ENCODE measurements at regions not wholly inside any gene's neighbourhood (a gene's known extent, or its start where the extent isn't known, plus 50 kb on each side); places are given as distances from the start of the nearest gene placed in this dataset.
A peak's percentile ranks its signal among the peaks of the same experiment; 100 is the strongest.
"Not testable (repeated sequence)": the region's sequence is repeated elsewhere in the genome, so short reads cannot be mapped to it uniquely, and the experiment has no call there.

- ChIA-PET POLR2A (interaction anchor here (0.6 kb wide), 1 partner anchor 497 kb away, joined by 3 read pairs; no protein-coding TSS in a partner anchor), CTCF (interaction anchor here (0.7 kb wide), 1 partner anchor 622 kb away, joined by 4 read pairs; no protein-coding TSS in a partner anchor)
- Mint-ChIP-seq H3K27ac (ENCODE audit: low read depth, unreplicated experiment) (no peak overlapping the region), H3K27me3 (ENCODE audit: insufficient read depth, unreplicated experiment) (no peaks in the 10 kb centered on the region), H3K36me3 (ENCODE audit: insufficient read depth, unreplicated experiment) (no peaks in the 10 kb centered on the region), H3K4me3 (ENCODE audit: unreplicated experiment) (no peak overlapping the region), H3K9me3 (ENCODE audit: unreplicated experiment) (no peaks in the 10 kb centered on the region), H3K4me1 (ENCODE audit: insufficient read depth, unreplicated experiment) (peaks cover 9% of the 10 kb centered on the region)
- DNase-seq (ENCODE audit: unreplicated experiment), result no peak
- no TSS peak for BruUV-seq (replicated peaks)
- intact Hi-C loops (cut with micrococcal nuclease), result no loop called here
- TF ChIP-seq, protein P1, sequence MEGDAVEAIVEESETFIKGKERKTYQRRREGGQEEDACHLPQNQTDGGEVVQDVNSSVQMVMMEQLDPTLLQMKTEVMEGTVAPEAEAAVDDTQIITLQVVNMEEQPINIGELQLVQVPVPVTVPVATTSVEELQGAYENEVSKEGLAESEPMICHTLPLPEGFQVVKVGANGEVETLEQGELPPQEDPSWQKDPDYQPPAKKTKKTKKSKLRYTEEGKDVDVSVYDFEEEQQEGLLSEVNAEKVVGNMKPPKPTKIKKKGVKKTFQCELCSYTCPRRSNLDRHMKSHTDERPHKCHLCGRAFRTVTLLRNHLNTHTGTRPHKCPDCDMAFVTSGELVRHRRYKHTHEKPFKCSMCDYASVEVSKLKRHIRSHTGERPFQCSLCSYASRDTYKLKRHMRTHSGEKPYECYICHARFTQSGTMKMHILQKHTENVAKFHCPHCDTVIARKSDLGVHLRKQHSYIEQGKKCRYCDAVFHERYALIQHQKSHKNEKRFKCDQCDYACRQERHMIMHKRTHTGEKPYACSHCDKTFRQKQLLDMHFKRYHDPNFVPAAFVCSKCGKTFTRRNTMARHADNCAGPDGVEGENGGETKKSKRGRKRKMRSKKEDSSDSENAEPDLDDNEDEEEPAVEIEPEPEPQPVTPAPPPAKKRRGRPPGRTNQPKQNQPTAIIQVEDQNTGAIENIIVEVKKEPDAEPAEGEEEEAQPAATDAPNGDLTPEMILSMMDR (IDR thresholded peaks at IDR 0.05; ENCODE audit: unreplicated experiment), result no peak
Observed at GRCh38 chr10:109245821-109246220, 677.5 kb downstream of the XPNPEP1 start.

DNA sequence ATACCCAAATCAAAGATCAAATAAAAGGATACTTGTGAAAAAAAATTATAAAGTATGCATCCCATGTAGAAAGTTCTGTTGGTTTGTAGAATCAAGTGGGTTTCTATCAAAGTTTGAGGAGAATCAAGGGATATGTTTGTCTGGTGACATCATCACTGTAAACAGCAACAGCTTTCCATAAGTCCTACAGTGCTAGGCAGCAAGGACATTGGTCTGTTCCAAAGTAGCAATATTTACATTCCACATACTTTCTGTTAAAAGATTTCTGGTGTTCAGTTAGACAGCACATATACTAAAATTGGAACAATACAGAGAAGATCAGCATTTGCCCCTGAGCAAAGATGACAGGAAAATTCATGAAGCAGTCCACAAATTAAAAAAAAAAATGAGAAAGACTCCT lies 683.9 kb downstream of the XPNPEP1 start:
- Mint-ChIP-seq H3K36me3 (ENCODE audit: insufficient read depth, unreplicated experiment) (no peaks in the 10 kb centered on the region), H3K27me3 (ENCODE audit: insufficient read depth, unreplicated experiment) (no peaks in the 10 kb centered on the region), H3K4me1 (ENCODE audit: insufficient read depth, unreplicated experiment) (no peaks in the 10 kb centered on the region), H3K4me3 (ENCODE audit: unreplicated experiment) (no peak overlapping the region), H3K27ac (ENCODE audit: low read depth, unreplicated experiment) (no peak overlapping the region), H3K9me3 (ENCODE audit: unreplicated experiment) (no peaks in the 10 kb centered on the region)
- BruUV-seq (replicated peaks), result no TSS peak
- POLR2A ChIA-PET, result interaction anchor here (1.0 kb wide), 1 partner anchor 10 kb away, joined by 3 read pairs; no protein-coding TSS in a partner anchor
- TF ChIP-seq, protein P1 (IDR thresholded peaks at IDR 0.05; ENCODE audit: unreplicated experiment), result no peak
- CTCF ChIA-PET, result interaction anchor here (0.6 kb wide), 1 partner anchor 467 kb away, joined by 3 read pairs; no protein-coding TSS in a partner anchor
- intact Hi-C loops (cut with micrococcal nuclease), result no loop called here
- DNase-seq (ENCODE audit: unreplicated experiment), result no peak

GRCh38 chr10:109237682-109238081 lies 685.6 kb downstream of the XPNPEP1 start:
- intact Hi-C loops (cut with micrococcal nuclease), result no loop called here
- no peaks in the 10 kb centered on the region for H3K27me3 Mint-ChIP-seq (ENCODE audit: insufficient read depth, unreplicated experiment)
- no peak overlapping the region for H3K4me3 Mint-ChIP-seq (ENCODE audit: unreplicated experiment)
- POLR2A ChIA-PET, result no interaction called here
- no peak for DNase-seq (ENCODE audit: unreplicated experiment)
- H3K9me3 Mint-ChIP-seq (ENCODE audit: unreplicated experiment), result no peaks in the 10 kb centered on the region
- no peaks in the 10 kb centered on the region for H3K4me1 Mint-ChIP-seq (ENCODE audit: insufficient read depth, unreplicated experiment)
- TF ChIP-seq, protein P1 (IDR thresholded peaks at IDR 0.05; ENCODE audit: unreplicated experiment), result no peak
- CTCF ChIA-PET, result no interaction called here
- H3K36me3 Mint-ChIP-seq (ENCODE audit: insufficient read depth, unreplicated experiment), result no peaks in the 10 kb centered on the region
- BruUV-seq (replicated peaks), result no TSS peak
- H3K27ac Mint-ChIP-seq (ENCODE audit: low read depth, unreplicated experiment), result no peak overlapping the region

DNA sequence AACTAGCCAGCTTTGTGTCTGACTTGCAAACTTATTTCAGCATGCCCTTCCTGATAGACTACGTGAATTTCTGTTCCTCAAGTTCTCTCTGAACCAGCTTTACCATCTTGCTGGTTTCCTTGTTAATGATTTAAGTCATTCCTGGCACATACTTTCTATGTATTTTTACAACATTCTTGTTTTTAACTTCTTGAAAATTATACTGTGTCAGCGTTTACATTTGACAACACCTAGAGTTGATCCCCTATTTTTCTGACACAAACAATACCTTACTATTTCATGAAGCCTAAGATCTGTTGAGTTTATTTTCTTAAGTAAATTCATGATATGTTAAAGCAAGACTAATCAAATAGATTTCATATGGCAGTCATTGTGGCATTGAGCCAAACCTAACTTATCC lies 686.3 kb downstream of the XPNPEP1 start:
- H3K27me3 Mint-ChIP-seq (ENCODE audit: insufficient read depth, unreplicated experiment), result no peaks in the 10 kb centered on the region
- H3K27ac Mint-ChIP-seq (ENCODE audit: low read depth, unreplicated experiment), result no peak overlapping the region
- H3K36me3 Mint-ChIP-seq (ENCODE audit: insufficient read depth, unreplicated experiment), result no peaks in the 10 kb centered on the region
- no peaks in the 10 kb centered on the region for H3K4me1 Mint-ChIP-seq (ENCODE audit: insufficient read depth, unreplicated experiment)
- ChIA-PET CTCF (no interaction called here), POLR2A (no interaction called here)
- no TSS peak for BruUV-seq (replicated peaks)
- DNase-seq (ENCODE audit: unreplicated experiment), result no peak
- H3K4me3 Mint-ChIP-seq (ENCODE audit: unreplicated experiment), result no peak overlapping the region
- TF ChIP-seq, protein P1 (IDR thresholded peaks at IDR 0.05; ENCODE audit: unreplicated experiment), result no peak
- H3K9me3 Mint-ChIP-seq (ENCODE audit: unreplicated experiment), result no peaks in the 10 kb centered on the region
- intact Hi-C loops (cut with micrococcal nuclease), result no loop called here

DNA sequence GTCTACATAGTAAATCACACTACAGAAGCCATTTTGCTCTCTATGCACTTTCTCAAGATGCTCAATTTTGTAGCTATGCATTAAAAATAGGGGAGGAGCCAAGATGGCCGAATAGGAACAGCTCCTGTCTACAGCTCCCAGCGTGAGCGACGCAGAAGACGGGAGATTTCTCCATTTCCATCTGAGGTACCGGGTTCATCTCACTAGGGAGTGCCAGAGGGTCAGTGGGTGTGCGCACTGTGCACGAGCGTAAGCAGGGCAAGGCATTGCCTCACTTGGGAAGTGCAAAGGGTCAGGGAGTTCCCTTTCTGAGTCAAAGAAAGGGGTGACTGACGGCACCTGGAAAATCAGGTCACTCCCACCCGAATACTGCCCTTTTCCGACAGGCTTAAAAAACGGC lies 699.8 kb downstream of the XPNPEP1 start:
- POLR2A ChIA-PET, result interaction anchor here (0.6 kb wide), 1 partner anchor 11 kb away, joined by 4 read pairs; no protein-coding TSS in a partner anchor
- intact Hi-C loops (cut with micrococcal nuclease); H3K36me3 Mint-ChIP-seq (ENCODE audit: insufficient read depth, unreplicated experiment); H3K9me3 Mint-ChIP-seq (ENCODE audit: unreplicated experiment); BruUV-seq (replicated peaks); CTCF ChIA-PET; DNase-seq (ENCODE audit: unreplicated experiment); H3K4me1 Mint-ChIP-seq (ENCODE audit: insufficient read depth, unreplicated experiment); H3K4me3 Mint-ChIP-seq (ENCODE audit: unreplicated experiment); H3K27me3 Mint-ChIP-seq (ENCODE audit: insufficient read depth, unreplicated experiment): not testable (repeated sequence)
- H3K27ac Mint-ChIP-seq (ENCODE audit: low read depth, unreplicated experiment), result peak overlapping the region; percentile 42

Measured in MCF 10A (cell line).